H9 (cell line): ENCODE measurements at regions not wholly inside any gene's neighbourhood (a gene's known extent, or its start where the extent isn't known, plus 50 kb on each side); places are given as distances from the start of the nearest gene placed in this dataset.

Source experiments
- DNase-seq: peaks from one replicate; pipeline ENCODE4 v3.0.0-alpha.2; 2017
- H2AFZ ChIP-seq: one replicate; pipeline ENCODE4 v1.6.1; 2013; ENCODE audit warnings: mild to moderate bottlenecking, low read length, control low read depth, moderate library complexity
- H2AK5ac ChIP-seq: 2 replicates; pipeline ENCODE4 v1.6.1; 2013; ENCODE audit warnings: low read length, control low read depth, mixed read lengths; ENCODE audit not compliant: insufficient read length
- H2BK120ac ChIP-seq: one replicate; pipeline ENCODE4 v1.6.1; 2013; ENCODE audit warnings: low read depth, mild to moderate bottlenecking, low read length, control low read depth, inconsistent platforms; ENCODE audit not compliant: poor library complexity, severe bottlenecking
- H2BK12ac ChIP-seq: 2 replicates; pipeline ENCODE4 v1.6.1; 2013; ENCODE audit warnings: low read length, control low read depth, mixed read lengths, low read depth; ENCODE audit not compliant: insufficient read length
- H2BK15ac ChIP-seq: 2 replicates; pipeline ENCODE4 v1.6.1; 2013; ENCODE audit warnings: low read depth, low read length, control low read depth
- H2BK20ac ChIP-seq: one replicate; pipeline ENCODE4 v1.6.1; 2013; ENCODE audit warnings: low read depth, mild to moderate bottlenecking, low read length, control low read depth, inconsistent platforms; ENCODE audit not compliant: poor library complexity, severe bottlenecking
- H2BK5ac ChIP-seq: 2 replicates; pipeline ENCODE4 v1.6.1; 2013; ENCODE audit warnings: low read length, control low read depth, mixed read lengths; ENCODE audit not compliant: insufficient read length
- H3K14ac ChIP-seq: 2 replicates; pipeline ENCODE4 v1.6.1; 2013; ENCODE audit warnings: low read length, control low read depth; ENCODE audit not compliant: insufficient read depth
- H3K18ac ChIP-seq: 2 replicates; pipeline ENCODE4 v1.6.1; 2013; ENCODE audit warnings: low read depth, mild to moderate bottlenecking, mixed read lengths, low read length, control low read depth; ENCODE audit not compliant: insufficient read length
- H3K23ac ChIP-seq: 2 replicates; pipeline ENCODE4 v1.6.1; 2013; ENCODE audit warnings: low read length, control low read depth, mixed read lengths, low read depth; ENCODE audit not compliant: insufficient read length
- H3K23me2 ChIP-seq: 2 replicates; pipeline ENCODE4 v1.6.1; 2013; ENCODE audit warnings: low read depth, mild to moderate bottlenecking, mixed read lengths, low read length, control low read depth; ENCODE audit not compliant: insufficient read length, poor library complexity, severe bottlenecking
- H3K27ac ChIP-seq: 2 replicates; pipeline ENCODE4 v1.5.1; 2013; ENCODE audit warnings: low read length, control low read depth, mixed read lengths, low read depth; ENCODE audit not compliant: insufficient read length
- H3K27me3 ChIP-seq: 2 replicates; pipeline ENCODE4 v1.6.1; 2013; ENCODE audit warnings: low read length, control low read depth, inconsistent platforms; ENCODE audit not compliant: insufficient read depth
- H3K4ac ChIP-seq: 2 replicates; pipeline ENCODE4 v1.6.1; 2013; ENCODE audit warnings: low read depth, mild to moderate bottlenecking, control low read depth, inconsistent platforms, low read length, moderate library complexity
- H3K4me1 ChIP-seq: 2 replicates; pipeline ENCODE4 v1.6.1; 2013; ENCODE audit warnings: low read length, control low read depth, inconsistent platforms; ENCODE audit not compliant: insufficient read depth
- H3K4me2 ChIP-seq: 2 replicates; pipeline ENCODE4 v1.6.1; 2013; ENCODE audit warnings: low read length, control low read depth, mixed read lengths; ENCODE audit not compliant: insufficient read length, insufficient read depth
- H3K56ac ChIP-seq: 2 replicates; pipeline ENCODE4 v1.6.1; 2013; ENCODE audit warnings: low read depth, mild to moderate bottlenecking, mixed read lengths, low read length, control low read depth; ENCODE audit not compliant: insufficient read length
- H3K79me1 ChIP-seq: 2 replicates; pipeline ENCODE4 v1.6.1; 2013; ENCODE audit warnings: low read depth, mild to moderate bottlenecking, moderate library complexity, low read length, control low read depth, inconsistent platforms; ENCODE audit not compliant: insufficient read depth, poor library complexity, severe bottlenecking
- H3K79me2 ChIP-seq: 2 replicates; pipeline ENCODE4 v1.6.1; 2013; ENCODE audit warnings: low read length, control low read depth, inconsistent platforms; ENCODE audit not compliant: insufficient read depth
- H3K9ac ChIP-seq: 2 replicates; pipeline ENCODE4 v1.6.1; 2013; ENCODE audit warnings: low read length, control low read depth, mixed read lengths; ENCODE audit not compliant: insufficient read length; ENCODE audit errors: extremely low read depth
- H3K9me3 ChIP-seq: one replicate; pipeline ENCODE4 v1.6.1; 2013; ENCODE audit warnings: low read depth, low read length, inconsistent platforms; ENCODE audit not compliant: control insufficient read depth
- H3T11ph ChIP-seq: one replicate; pipeline ENCODE4 v1.6.1; 2013; ENCODE audit warnings: mild to moderate bottlenecking, low read length, control low read depth, inconsistent platforms
- H4K20me1 ChIP-seq: one replicate; pipeline ENCODE4 v1.6.1; 2013; ENCODE audit not compliant: control insufficient read depth, insufficient read length, insufficient read depth
- H4K5ac ChIP-seq: 2 replicates; pipeline ENCODE4 v1.6.1; 2013; ENCODE audit warnings: low read depth, mild to moderate bottlenecking, mixed read lengths, low read length, control low read depth; ENCODE audit not compliant: insufficient read length
- H4K8ac ChIP-seq: replicated peaks from 2 replicates; pipeline ENCODE4 v1.6.1; 2013; ENCODE audit warnings: low read length, control low read depth, mixed read lengths, low read depth; ENCODE audit not compliant: insufficient read length
- H4K91ac ChIP-seq: 2 replicates; pipeline ENCODE4 v1.6.1; 2013; ENCODE audit warnings: low read depth, mild to moderate bottlenecking, moderate library complexity, mixed read lengths, low read length, control low read depth; ENCODE audit not compliant: insufficient read length
- H3K27ac Mint-ChIP-seq, 3 experiments: 2 replicates in 2 of 3; 3 replicates in 1 of 3; pipeline ENCODE4 v1.8.0; 2020 to 2021; ENCODE audit warnings: mixed read lengths in 3 of 3, mild to moderate bottlenecking in 1 of 3, moderate library complexity in 1 of 3
- H3K27me3 Mint-ChIP-seq: 2 replicates; pipeline ENCODE4 v1.8.0; 2021; ENCODE audit warnings: low read depth, mild to moderate bottlenecking, moderate library complexity, mixed read lengths
- H3K36me3 Mint-ChIP-seq, 3 experiments: 2 replicates in 2 of 3; 3 replicates in 1 of 3; pipeline ENCODE4 v1.8.0; 2020 to 2021; ENCODE audit warnings: low read depth in 3 of 3, mixed read lengths in 3 of 3; ENCODE audit not compliant: insufficient read depth in 1 of 3
- H3K4me1 Mint-ChIP-seq, 2 experiments: 2 replicates each; pipeline ENCODE4 v1.8.0; 2020; ENCODE audit warnings: mixed read lengths in 2 of 2
- H3K4me3 Mint-ChIP-seq, 2 experiments: 2 replicates in 1 of 2; 3 replicates in 1 of 2; pipeline ENCODE4 v1.8.0; 2020 to 2021; ENCODE audit warnings: mild to moderate bottlenecking in 2 of 2, mixed read lengths in 2 of 2, moderate library complexity in 1 of 2
- H3K9me3 Mint-ChIP-seq, 2 experiments: 2 replicates in 1 of 2; 3 replicates in 1 of 2; pipeline ENCODE4 v1.8.0; 2020; ENCODE audit warnings: mild to moderate bottlenecking in 2 of 2, mixed read lengths in 2 of 2, moderate library complexity in 1 of 2
- WGBS: extraction: QIAGEN DNeasy Blood & Tissue Kit; methylation state at CpG from one replicate; pipeline ENCODE4 v1.1.7; 2013; ENCODE audit warnings: missing lambda C conversion rate, low lambda C conversion rate, mixed read lengths; ENCODE audit not compliant: insufficient read length; ENCODE audit errors: extremely low coverage; 5-methylcytosine and 5-hydroxymethylcytosine counted together
- TF ChIP-seq, protein P1 (sequence below): fragments of 200-600 bp; sonication (generic); conservative IDR thresholded peaks from 3 replicates; pipeline ENCODE4 v1.8.0; 2021; ENCODE audit warnings: antibody characterized with exemption, mild to moderate bottlenecking

DNA sequence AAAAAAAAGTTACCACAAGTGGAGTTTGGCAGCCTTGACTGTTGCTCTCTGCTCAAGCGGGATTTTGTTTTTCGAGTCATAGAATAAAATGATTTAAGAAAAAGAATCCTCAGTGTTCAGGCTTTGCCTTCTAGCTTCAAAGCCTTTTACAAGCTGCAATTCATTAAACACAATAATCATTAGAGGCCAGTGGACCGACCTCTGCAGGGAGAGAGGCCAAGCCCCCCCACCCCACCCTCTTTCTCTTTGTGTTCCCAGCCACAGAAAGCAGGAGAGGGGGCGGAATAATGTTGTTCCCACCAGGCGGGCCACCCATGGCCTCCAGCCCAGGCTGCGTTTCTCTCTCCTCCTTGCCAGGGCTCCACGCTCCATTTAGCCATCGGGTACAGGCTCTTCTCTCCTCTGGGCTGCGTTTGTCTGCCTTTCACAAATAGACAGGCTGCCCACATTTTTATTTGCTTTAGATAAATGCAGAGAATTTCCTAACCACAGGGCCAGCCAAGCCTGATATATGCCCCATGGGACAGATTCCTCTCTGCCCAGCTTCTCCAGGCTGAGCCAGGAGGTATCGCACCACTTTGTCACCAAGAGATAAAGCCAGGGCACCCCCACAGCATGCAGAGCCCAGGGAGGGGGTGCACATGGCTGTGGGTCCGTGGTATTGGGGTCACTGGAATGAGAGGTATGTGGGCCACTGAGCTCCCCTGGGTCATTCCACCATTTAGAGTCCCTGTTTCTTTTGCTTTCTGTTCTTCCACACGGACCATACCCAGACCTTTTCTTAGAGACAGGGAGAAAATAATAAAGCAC, 318.8 kb downstream of the PIK3R1 start:
- Histone ChIP-seq H3K14ac (no peak overlapping the region), H2AK5ac (no peak overlapping the region), H3K56ac (no peak overlapping the region), H3T11ph (no peak overlapping the region), H3K9me3 (no peaks in the 10 kb centered on the region), H2AFZ (no peak overlapping the region), H2BK12ac (no peak overlapping the region), H3K9ac (no peak overlapping the region), H2BK5ac (no peak overlapping the region), H3K18ac (no peak overlapping the region), H3K79me1 (no peaks in the 10 kb centered on the region), H3K4ac (no peak overlapping the region), H4K20me1 (no peaks in the 10 kb centered on the region), H2BK120ac (no peak overlapping the region), H4K91ac (no peak overlapping the region), H3K79me2 (no peaks in the 10 kb centered on the region), H2BK20ac (no peak overlapping the region), H2BK15ac (no peak overlapping the region), H3K23me2 (no peaks in the 10 kb centered on the region), H4K8ac (no peak overlapping the region), H3K4me2 (no peak overlapping the region), H3K4me1 (peaks cover 6% of the 10 kb centered on the region; the same call in 1 of the 2 replicates), H4K5ac (no peak overlapping the region), H3K23ac (no peak overlapping the region), H3K27ac (no peak overlapping the region), H3K27me3 (no peaks in the 10 kb centered on the region)
- Mint-ChIP-seq H3K9me3 (no peaks in the 10 kb centered on the region; a peak in 1 of 5 replicates), H3K27me3 (no peaks in the 10 kb centered on the region), H3K36me3 (no peaks in the 10 kb centered on the region; a peak in 1 of 7 replicates), H3K4me1 (peaks cover 35 to 41% of the 10 kb centered on the region in 2 experiments), H3K4me3 (no peak overlapping the region), H3K27ac (peak overlapping the region in 2 of 3 experiments; percentile 69 to 75; a peak in 3 of 7 replicates)
- no peak for DNase-seq
- TF ChIP-seq, protein P1, sequence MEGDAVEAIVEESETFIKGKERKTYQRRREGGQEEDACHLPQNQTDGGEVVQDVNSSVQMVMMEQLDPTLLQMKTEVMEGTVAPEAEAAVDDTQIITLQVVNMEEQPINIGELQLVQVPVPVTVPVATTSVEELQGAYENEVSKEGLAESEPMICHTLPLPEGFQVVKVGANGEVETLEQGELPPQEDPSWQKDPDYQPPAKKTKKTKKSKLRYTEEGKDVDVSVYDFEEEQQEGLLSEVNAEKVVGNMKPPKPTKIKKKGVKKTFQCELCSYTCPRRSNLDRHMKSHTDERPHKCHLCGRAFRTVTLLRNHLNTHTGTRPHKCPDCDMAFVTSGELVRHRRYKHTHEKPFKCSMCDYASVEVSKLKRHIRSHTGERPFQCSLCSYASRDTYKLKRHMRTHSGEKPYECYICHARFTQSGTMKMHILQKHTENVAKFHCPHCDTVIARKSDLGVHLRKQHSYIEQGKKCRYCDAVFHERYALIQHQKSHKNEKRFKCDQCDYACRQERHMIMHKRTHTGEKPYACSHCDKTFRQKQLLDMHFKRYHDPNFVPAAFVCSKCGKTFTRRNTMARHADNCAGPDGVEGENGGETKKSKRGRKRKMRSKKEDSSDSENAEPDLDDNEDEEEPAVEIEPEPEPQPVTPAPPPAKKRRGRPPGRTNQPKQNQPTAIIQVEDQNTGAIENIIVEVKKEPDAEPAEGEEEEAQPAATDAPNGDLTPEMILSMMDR, result no peak
- WGBS, result no CpG with 5 or more reads among the region's 12 CpGs
